Stimulated activated naive CD8-positive, alpha-beta T cell treated with anti-CD3 and anti-CD28 coated beads, Interleukin-15, amount 100 ng/mL, for 72 hours (primary cell): ENCODE measurements at regions not wholly inside any gene's neighbourhood (a gene's known extent, or its start where the extent isn't known, plus 50 kb on each side); places are given as distances from the start of the nearest gene placed in this dataset.

ENCODE experiments used
- ATAC-seq: fragments of 150-1000 bp; cut with Tn5 transposase; 2 replicates; pipeline ENCODE4 v1.10.0; 2021; ENCODE audit warnings: mild to moderate bottlenecking, moderate library complexity
- DNase-seq, 2 donors: peaks; one replicate each; pipeline ENCODE4 v3.0.0; 2021 to 2022
- H3K27ac Mint-ChIP-seq, 2 donors: one replicate each; pipeline ENCODE4 v1.8.0; 2022; ENCODE audit warnings: mild to moderate bottlenecking in 2 of 2, mixed read lengths in 2 of 2, moderate library complexity in 2 of 2
- H3K27me3 Mint-ChIP-seq: one replicate; pipeline ENCODE4 v1.8.0; 2022; ENCODE audit warnings: mixed read lengths
- H3K4me1 Mint-ChIP-seq: one replicate; pipeline ENCODE4 v1.8.0; 2022; ENCODE audit warnings: mild to moderate bottlenecking, mixed read lengths
- H3K4me3 Mint-ChIP-seq, 2 donors: one replicate each; pipeline ENCODE4 v1.8.0; 2022; ENCODE audit warnings: mild to moderate bottlenecking in 2 of 2, mixed read lengths in 2 of 2, moderate library complexity in 1 of 2
- H3K9me3 Mint-ChIP-seq, 2 donors: one replicate each; pipeline ENCODE4 v1.8.0; 2022; ENCODE audit warnings: mixed read lengths in 2 of 2

DNA sequence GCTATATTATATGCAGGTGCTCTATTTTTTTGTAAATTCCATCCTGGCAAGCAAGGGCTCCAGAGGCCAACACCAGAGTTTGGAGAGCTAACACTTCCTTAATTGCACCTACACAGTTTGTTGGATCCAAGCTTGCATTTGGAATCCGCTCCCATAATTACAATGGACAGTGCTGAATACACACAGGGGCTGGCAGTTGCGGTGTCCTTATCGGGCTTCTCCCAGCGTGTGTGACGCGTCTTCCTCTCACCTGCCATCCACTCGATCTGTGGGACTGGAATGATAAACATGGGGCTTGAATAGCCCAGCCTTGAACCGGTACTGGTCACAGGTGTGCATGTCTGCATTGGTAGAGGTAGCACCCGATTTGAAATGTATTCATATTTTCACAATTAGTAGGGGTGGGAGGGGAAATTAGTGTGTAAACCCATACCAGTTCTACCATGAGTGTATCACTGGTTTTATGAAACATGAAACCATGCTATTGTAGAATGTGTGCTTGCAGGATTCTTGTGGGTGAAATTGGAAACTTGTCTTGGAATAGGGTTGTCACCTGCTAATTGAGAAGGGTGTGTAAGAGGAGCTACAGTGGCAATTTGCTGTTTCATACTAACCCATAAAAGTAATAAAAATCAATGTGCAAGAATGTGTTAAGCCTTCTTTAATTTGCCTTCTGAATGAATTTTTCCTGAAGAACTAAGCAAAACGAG, 316.5 kb downstream of the WDR11 start:
- H3K9me3 Mint-ChIP-seq: peaks cover 0 to 4% of the 10 kb centered on the region in 2 donors
- no peak overlapping the region for H3K27ac Mint-ChIP-seq
- no peak overlapping the region for H3K4me3 Mint-ChIP-seq
- no peaks in the 10 kb centered on the region for H3K27me3 Mint-ChIP-seq
- H3K4me1 Mint-ChIP-seq: no peaks in the 10 kb centered on the region
- ATAC-seq (no peak), DNase-seq (no peak)

DNA sequence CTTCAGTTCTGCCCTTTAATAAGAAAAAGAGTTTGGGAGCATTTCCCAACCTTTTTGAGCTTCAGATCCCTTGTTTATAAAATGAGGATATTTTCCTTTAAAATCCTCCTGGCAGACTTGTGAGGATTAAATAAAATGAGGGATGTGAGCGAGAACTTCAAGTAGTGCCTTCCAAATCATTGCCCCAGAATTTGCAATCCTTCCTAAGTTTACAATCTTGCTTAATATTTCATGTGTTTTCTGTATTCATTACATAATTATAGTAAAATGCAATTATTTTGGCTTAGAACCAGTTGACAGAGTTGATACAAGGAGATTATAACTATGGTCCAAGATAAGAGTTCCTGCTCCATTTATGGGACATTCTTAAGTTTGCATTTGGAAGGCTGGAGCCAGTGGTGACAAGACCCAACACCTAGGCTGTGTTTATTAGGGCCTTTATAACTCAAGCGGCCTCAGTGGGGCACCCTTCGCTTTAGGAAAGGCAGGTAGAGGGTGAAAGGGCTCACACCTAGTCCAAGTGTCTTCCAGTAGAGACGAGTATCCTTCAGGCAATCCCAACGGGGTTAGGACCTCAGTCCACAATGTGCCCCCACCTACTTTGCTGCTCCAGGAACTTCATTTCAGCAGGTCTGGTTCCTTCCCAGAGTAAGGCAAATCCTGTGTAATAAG, 317.5 kb downstream of the WDR11 start:
- ATAC-seq (no peak), DNase-seq (no peak)
- Mint-ChIP-seq H3K4me1 (no peaks in the 10 kb centered on the region), H3K27ac (no peak overlapping the region), H3K9me3 (peaks cover 0 to 4% of the 10 kb centered on the region in 2 donors), H3K4me3 (no peak overlapping the region), H3K27me3 (no peaks in the 10 kb centered on the region)

- H3K4me3 Mint-ChIP-seq: no peak overlapping the region
- ATAC-seq (no peak), DNase-seq (no peak)
- H3K4me1 Mint-ChIP-seq: no peaks in the 10 kb centered on the region
- H3K9me3 Mint-ChIP-seq: peaks cover 0 to 7% of the 10 kb centered on the region in 2 donors
- H3K27me3 Mint-ChIP-seq: no peaks in the 10 kb centered on the region
- no peak overlapping the region for H3K27ac Mint-ChIP-seq
These were observed 318.2 kb downstream of the WDR11 start for GRCh38 chr10:121169406-121169805.

DNA sequence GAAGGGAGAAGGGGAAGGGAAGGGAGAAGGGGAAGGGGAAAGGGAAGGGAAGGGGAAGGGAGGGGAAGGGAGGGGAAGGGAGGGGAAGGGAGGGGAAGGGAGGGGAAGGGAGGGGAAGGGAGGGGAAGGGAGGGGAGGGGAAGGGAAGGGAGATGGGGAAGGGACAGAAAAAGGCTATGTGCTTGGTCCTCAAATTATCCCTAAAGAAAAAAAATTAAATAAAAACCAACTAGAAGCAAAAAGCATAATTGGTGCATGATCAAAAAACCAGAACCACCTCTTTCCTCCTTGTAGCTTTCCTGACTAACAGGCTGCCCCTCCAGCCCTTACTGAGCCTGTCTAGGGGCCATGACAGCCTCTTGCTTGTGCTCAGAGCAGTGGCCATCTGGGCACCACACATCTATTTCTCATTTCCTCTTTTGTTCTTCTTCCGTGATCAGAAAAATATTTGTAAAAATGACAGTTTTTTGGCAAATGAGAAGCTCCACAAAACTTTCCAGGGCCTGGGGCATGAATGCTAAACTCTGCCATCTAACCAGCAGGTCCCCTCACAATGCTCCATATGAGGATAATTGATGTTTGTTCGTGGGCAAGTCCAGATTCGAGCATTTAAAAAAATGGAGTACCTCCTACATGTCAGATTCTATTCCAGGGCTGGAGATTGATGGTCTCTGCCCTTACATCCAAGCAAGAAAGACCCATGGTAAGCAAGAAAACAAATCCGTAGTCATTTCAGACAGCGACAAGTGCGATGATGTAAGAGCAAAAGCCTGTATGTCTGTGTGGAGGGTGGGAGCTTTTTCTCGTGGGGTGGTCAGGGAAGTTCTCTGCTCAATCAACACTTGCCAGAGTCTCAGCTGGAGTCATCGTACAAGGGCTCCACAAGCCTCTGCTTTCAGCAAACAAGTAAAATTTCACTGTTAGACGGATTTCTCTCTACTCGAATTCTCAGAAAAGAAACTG, 320.9 kb downstream of the WDR11 start:
- ATAC-seq: no peak
- Mint-ChIP-seq H3K4me3 (no peak overlapping the region), H3K27ac (no peak overlapping the region), H3K27me3 (no peaks in the 10 kb centered on the region), H3K4me1 (no peaks in the 10 kb centered on the region), H3K9me3 (peaks cover 0 to 12% of the 10 kb centered on the region in 2 donors)
- no peak for DNase-seq

DNA sequence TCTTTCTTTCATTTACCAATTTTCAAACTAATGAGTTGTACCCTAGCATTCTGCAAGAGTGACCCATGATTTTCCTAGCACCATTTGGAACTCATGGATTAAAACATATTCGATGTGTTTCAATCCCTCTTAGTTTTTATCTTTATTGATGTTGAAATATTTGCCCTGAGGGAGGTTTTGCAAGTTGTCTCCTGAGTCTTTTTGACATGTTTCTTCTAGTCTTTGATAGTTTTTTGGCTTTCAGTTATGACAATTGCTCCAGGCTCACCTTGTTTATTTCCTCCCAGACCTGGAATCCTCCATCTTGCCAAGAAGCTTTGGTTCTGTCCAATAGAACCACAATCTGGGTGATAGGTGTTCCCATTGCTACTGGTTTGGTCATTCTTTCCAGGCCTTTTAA, 327.8 kb downstream of the WDR11 start:
- H3K27me3 Mint-ChIP-seq: no peaks in the 10 kb centered on the region
- no peak for DNase-seq
- H3K27ac Mint-ChIP-seq: no peak overlapping the region
- ATAC-seq: no peak
- H3K4me3 Mint-ChIP-seq: no peak overlapping the region
- peaks cover 0 to 14% of the 10 kb centered on the region in 2 donors for H3K9me3 Mint-ChIP-seq
- no peaks in the 10 kb centered on the region for H3K4me1 Mint-ChIP-seq

- ATAC-seq: no peak
- Mint-ChIP-seq H3K4me3 (no peak overlapping the region), H3K27ac (no peak overlapping the region), H3K4me1 (no peaks in the 10 kb centered on the region), H3K27me3 (no peaks in the 10 kb centered on the region), H3K9me3 (peaks cover 0 to 6% of the 10 kb centered on the region in 2 donors)
- no peak for DNase-seq
These were observed 331.1 kb downstream of the WDR11 start for GRCh38 chr10:121182219-121182618.

DNA sequence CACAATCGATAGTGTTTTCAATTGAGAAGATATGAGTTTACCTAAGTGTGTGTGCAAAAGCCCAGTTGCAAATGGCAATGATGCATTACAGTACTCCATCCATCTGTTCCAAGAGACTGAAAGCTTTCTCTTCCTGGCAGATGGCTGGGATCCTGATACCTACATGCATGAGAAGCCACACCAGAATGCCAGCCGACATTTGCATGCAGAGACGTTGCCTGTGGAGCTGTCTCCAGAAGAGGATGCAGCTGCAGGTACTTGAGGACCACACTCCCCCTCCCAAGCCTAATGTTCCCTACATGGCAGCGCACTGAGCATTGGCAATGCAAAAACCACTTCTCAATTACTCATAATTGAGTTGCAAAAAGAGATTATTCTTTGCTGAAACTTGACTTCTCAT, 332.1 kb downstream of the WDR11 start:
- DNase-seq (no peak), ATAC-seq (no peak)
- peaks cover 0 to 6% of the 10 kb centered on the region in 2 donors for H3K9me3 Mint-ChIP-seq
- H3K4me1 Mint-ChIP-seq: no peaks in the 10 kb centered on the region
- H3K4me3 Mint-ChIP-seq: no peak overlapping the region
- no peak overlapping the region for H3K27ac Mint-ChIP-seq
- no peaks in the 10 kb centered on the region for H3K27me3 Mint-ChIP-seq

DNA sequence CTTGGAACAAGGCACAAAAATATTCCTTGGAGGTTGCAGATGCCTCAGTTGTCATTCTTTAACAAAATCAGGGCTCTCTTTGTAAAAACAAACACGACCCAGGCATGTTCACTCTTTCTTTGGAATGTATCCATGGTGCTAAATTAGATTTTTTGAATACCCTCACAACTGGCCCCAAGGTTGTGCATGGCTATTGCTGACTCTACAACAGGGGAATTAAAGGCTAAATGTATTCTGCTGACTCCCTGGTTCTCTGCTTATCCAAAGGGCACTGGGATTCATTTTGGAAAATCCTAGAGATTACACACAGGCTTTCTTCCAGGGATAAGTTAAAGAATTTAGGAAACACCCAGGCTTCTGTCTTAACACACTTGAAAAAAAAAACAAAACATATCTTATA, 332.5 kb downstream of the WDR11 start:
- H3K4me1 Mint-ChIP-seq: no peaks in the 10 kb centered on the region
- DNase-seq (no peak), ATAC-seq (no peak)
- H3K27me3 Mint-ChIP-seq: no peaks in the 10 kb centered on the region
- no peak overlapping the region for H3K27ac Mint-ChIP-seq
- H3K9me3 Mint-ChIP-seq: peaks cover 0 to 6% of the 10 kb centered on the region in 2 donors
- H3K4me3 Mint-ChIP-seq: no peak overlapping the region

- Mint-ChIP-seq H3K4me3 (no peak overlapping the region), H3K27ac (no peak overlapping the region), H3K9me3 (peaks cover 0 to 6% of the 10 kb centered on the region in 2 donors), H3K4me1 (no peaks in the 10 kb centered on the region), H3K27me3 (no peaks in the 10 kb centered on the region)
- no peak for ATAC-seq
- DNase-seq: no peak
These were observed 334.8 kb downstream of the WDR11 start for GRCh38 chr10:121185816-121186455.

DNA sequence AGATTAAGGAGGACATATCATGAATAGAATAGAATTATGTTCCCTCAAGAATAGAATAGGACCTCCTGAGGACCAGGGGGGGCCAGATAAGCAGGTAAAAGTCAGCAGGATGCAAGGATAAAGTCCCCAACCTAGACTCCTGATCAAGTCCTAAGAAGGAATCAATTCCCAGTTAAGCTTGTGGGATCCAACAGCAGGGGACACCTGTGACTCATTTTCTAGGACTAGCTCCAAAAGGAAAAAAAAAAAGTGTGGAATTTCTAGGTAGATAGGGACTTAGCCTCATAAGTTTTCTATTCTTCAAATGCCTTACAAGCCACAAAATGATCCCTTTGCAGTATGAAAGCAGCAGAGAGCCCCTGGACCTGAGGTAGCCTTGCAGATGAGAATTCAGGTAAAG, 336.2 kb downstream of the WDR11 start:
- Mint-ChIP-seq H3K9me3 (no peaks in the 10 kb centered on the region), H3K27me3 (no peaks in the 10 kb centered on the region), H3K4me3 (no peak overlapping the region), H3K4me1 (no peaks in the 10 kb centered on the region), H3K27ac (no peak overlapping the region)
- no peak for DNase-seq
- ATAC-seq: no peak

GRCh38 chr10:121188005-121188404, 336.8 kb downstream of the WDR11 start:
- DNase-seq (no peak), ATAC-seq (no peak)

DNA sequence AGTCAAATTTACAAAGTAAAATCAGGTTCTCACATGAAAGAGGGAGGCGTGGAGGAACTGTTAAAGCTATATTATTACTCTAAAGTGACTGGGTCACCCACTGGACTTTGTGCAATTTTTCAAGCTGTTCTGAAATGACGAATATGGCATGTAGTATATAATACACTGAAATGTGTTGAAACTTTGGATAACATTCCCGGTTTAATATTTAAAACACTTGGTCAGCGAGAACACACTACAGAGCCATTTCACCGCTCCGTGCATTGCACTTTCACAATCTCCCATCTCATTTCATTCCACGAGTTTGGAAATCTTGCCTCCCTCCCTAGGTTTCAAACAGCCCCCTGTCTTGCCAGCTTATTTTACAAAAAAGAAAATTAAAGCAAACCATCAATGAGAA, 337.9 kb downstream of the WDR11 start:
- ATAC-seq: no peak
- no peak overlapping the region for H3K4me3 Mint-ChIP-seq
- DNase-seq: no peak
- no peak overlapping the region for H3K27ac Mint-ChIP-seq
- no peaks in the 10 kb centered on the region for H3K4me1 Mint-ChIP-seq
- no peaks in the 10 kb centered on the region for H3K9me3 Mint-ChIP-seq
- H3K27me3 Mint-ChIP-seq: no peaks in the 10 kb centered on the region

More at GRCh38 chr10:121188005-121188404, 336.8 kb downstream of the WDR11 start:
- H3K27me3 Mint-ChIP-seq: no peaks in the 10 kb centered on the region
- no peaks in the 10 kb centered on the region for H3K9me3 Mint-ChIP-seq
- H3K4me1 Mint-ChIP-seq: no peaks in the 10 kb centered on the region
- H3K4me3 Mint-ChIP-seq: no peak overlapping the region
- no peak overlapping the region for H3K27ac Mint-ChIP-seq

GRCh38 chr10:121194696-121195523, 343.7 kb downstream of the WDR11 start:
- Mint-ChIP-seq H3K27me3 (no peaks in the 10 kb centered on the region), H3K4me3 (no peak overlapping the region), H3K27ac (no peak overlapping the region), H3K4me1 (no peaks in the 10 kb centered on the region), H3K9me3 (peaks cover 0 to 5% of the 10 kb centered on the region in 2 donors)
- no peak for ATAC-seq
- no peak for DNase-seq

- Mint-ChIP-seq H3K27ac (no peak overlapping the region), H3K4me1 (no peaks in the 10 kb centered on the region), H3K4me3 (no peak overlapping the region), H3K27me3 (no peaks in the 10 kb centered on the region), H3K9me3 (peaks cover 3 to 5% of the 10 kb centered on the region in 2 donors)
- no peak for ATAC-seq
- no peak for DNase-seq
These were observed 344.4 kb downstream of the WDR11 start for GRCh38 chr10:121195524-121195910.

DNA sequence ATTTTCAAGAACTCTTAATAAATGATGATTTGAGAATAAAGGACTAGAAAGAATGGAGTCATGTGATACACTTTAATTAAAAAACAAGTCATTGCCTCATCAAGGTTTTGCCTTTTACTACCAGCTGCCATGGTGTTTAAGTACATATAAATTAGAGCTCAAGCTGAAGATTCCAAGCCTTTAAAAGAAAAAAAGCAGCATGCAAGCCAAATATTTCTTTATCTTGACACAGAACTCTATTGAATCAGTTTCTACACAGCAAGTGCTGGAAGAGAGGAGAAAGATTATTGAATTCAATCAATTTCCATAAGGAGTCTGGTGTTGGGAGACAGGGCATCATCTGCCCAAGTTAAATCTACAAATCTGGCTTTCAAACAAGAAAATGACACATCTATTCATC, 347.9 kb downstream of the WDR11 start:
- Mint-ChIP-seq H3K9me3 (peaks cover 4 to 15% of the 10 kb centered on the region in 2 donors), H3K27me3 (no peaks in the 10 kb centered on the region), H3K4me1 (no peaks in the 10 kb centered on the region), H3K4me3 (no peak overlapping the region), H3K27ac (no peak overlapping the region)
- no peak for DNase-seq
- no peak for ATAC-seq
